ENCODE measurements at regions not wholly inside any gene's neighbourhood (a gene's known extent, or its start where the extent isn't known, plus 50 kb on each side); places are given as distances from the start of the nearest gene placed in this dataset.

DNA sequence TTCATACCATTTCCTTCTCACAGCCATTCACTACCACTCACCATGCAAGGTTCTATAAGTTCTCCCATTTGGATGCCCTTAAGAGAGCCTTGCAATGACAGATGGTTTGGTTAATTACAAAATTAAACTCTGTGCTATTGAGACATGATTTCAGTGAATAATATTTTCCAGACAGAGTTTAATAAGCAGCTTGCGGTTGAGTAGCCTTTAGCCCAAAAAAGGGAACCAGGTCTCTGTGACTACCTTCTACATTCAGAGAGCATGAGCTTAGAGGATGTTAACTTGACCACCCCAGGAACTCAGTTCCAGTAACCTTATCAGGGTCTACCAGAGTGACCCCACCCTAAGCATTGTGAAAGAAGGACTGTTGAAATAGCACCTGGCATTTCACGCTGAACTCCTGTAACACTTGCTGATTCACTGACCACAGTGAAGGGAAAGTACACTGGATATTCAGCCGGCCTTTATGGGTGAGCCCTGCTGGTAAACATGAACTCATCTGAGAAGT lies 1173.1 kb upstream of the ZEB2 start:
- DNase-seq: no peak

DNA sequence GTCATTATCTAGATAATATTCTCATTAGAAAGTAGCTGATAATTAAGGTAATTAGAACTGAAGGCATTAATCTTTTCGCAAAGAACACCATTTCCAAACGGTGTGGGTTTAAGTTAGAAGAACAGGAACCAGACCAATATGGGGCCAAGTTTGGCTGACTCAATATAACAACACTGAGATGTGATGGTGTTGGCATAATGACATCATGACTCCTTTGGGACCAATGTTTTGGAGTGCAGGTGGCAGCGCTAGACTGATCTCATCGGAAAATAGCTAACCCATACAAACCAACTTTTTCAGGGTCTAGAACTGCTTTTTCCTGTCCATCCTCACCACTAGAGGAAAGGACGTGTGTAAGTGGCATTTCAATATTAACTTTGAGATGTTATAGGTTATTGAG lies 1171.7 kb upstream of the ZEB2 start:
- DNase-seq: peak; percentile 8

DNA sequence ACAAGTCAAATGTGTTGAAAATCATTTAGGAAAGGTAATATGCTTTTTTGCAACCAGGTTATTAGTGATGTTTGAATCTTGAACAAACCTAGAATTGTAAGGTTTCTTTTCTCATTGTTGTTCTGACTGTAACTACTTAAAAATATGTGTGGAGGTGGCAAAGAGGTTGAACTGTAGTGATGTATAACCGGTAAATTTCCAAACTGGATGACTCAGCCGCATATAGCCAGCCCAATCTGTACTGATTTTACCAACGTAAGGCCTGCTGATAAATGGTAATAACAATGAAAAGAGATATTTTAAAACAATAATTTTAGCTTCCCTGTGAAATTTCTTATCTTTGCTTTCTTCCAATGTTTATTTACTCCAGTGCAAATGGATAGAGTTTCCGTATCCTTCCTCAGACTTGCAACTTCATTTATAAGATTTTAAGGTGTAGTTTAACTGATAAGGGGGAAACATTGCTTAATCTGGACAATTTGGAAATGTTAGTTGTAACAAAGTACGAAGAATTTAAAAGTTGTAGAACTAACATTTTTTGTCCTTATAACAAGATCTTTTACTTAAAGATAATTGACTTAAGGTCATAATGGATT lies 1170.4 kb upstream of the ZEB2 start:
- no peak for DNase-seq

DNA sequence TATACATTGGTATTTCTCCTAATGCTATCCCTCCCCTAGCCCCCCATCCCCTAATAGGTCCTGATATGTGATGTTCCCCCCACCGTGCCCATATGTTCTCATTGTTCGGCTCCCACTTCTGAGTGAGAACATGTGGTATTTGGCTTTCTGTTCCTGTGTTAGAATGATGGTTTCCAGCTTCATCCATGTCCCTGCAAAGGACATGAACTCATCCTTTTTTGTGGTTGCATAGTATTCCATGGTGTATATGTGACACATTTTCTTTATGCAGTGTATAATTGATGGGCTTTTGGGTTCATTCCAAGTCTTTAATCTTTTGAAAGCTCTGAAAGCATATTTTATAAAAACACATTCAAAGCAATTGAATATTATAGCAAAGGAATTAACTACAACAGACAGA lies 1169.4 kb upstream of the ZEB2 start:
- no peak for DNase-seq

DNA sequence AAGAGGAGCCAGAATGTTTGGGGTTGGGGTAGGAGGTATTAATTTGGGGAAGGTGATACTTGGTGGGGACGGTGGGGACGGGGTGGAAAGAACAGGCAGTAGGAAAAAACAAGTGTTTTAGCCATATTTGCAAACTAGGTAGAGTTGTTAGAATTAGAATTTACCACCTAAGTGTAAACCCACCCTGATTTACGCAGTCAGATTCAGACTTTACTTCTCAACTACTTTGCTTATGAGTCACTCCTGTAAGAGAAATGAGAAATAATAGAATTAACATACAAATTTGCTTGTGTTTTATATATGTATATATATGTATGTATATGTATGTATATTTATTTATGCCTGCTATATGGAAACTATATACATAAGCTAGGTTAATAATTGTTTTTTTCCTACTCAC lies 1168.2 kb upstream of the ZEB2 start:
- peak; percentile 42 for DNase-seq

DNA sequence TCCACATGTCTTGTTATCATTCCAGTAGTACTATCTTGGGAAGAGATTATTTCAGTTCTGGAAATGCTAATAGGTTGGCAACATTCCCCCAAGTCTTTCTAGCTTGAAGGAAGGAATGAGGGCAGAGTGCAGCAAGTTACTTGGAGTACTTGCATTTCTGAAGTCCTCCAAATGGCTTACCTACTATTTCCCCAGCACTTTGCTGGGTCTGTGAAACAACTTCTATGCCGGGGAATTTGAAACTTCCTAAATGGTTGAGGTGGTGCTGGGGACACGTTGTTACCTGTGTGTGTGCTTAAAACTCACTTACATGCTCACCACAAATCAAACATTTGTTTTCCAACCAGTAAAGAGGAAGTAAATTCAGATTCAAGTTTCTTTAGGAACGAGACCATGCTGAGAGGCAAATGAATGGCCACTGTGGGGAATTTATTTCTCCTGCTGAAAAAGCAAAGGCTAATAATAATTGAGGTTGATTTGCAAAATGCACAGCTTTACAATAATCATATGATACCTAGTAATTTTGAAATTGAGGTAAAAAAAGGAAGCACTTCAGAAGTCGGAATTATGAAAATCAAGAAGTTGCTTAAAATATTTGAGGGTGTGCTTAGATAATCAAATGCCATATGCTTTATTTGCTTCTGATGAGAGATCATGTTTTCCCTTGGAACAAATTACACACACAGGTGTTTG lies 1167.7 kb upstream of the ZEB2 start:
- DNase-seq: peak; percentile 28

DNA sequence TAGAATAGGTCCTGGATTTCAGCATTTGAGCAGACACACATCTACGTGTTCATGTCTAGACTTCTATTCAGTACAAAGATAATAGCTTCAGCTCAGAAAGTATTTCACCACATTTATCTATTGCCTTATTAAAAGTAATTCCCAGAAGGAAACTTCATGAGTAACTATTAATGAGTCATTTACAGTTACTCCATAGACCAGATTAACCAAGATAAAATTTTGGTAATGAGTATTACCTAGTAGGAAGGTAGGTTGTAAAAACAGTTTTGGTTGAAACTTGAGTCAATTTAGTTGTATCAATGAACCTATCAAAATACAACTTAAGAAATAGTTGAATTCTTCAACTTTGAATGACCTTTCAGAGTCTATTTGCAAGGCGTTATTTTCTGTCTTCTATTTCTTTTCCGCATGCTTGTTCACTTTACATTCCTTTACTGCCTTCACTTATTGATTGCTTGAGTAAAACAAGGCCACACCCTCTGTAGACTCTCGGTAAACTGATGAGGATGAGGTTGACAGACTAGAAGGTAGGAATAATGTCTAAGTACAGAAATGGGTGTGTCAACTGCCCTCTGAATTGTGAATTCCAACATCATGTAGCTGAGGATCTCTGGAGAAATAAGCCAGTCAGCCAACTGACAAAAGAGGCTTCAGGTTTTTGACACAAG lies 1165.6 kb upstream of the ZEB2 start:
- no peak for DNase-seq

DNA sequence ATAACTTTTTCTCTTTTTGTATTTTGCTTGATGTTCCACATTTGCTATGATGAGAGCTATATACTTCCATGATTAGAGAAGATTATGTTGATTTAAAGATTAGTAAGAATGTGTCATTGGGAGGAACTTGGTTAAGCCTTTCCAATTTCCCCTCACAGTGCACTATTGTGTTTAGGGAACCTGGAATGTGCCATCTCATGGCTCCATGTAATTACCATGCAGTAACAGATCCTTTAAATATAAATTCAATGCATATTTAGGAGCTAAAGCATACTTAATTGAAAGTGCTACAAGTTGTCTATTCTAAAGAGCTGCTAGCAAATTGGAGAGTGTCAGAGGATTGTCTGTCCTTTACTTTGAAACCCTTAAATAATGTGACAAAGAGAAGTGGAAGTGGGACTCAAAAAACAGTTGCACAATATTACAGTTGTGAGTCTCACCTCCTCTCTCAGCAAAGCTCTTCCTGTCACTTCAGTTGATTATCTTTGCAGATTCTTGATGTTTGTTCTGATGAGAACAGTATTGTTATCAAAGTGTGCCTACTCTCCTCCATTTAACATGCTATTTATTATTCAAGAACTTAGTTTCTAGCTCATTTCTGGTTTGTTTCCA lies 1162.7 kb upstream of the ZEB2 start:
- no peak for DNase-seq

DNA sequence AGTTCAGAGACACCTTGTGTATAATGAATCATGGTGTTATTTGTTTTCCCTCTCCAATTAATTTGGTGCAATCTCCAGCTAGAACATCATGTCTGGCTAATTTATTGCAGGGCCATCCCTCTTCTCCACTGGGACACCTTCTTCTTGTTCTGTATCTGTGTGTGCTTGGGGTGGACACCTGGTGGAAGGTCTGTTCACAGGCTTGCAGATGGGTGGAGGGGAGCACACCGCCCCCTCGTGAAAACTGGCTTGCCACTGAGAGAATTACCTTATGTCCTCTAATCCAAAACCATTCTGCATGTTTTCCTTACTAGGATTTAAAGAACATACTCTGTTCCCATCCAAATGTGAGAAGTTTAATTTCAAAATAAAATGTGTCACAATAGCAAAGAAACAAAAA lies 1160.4 kb upstream of the ZEB2 start:
- DNase-seq: no peak

DNA sequence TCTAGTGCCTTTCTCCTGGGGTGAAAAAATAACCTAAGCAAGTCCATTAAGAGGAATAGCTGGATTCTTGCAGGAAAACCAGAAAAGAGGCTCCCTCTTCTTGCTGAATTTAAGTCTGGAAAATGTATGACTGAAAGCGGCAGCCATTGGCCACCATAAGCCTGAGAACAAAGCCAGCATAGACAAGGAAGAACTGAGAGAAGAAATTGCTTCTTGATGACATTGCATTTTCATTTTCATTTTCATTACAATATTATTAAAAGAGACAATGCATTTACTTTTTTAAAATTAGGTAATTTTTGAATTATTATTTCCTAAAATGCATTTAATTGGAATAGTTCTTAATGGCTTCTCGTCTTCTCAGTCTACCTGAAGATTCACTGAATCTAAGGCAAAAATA lies 1157.5 kb upstream of the ZEB2 start:
- no peak for DNase-seq

DNA sequence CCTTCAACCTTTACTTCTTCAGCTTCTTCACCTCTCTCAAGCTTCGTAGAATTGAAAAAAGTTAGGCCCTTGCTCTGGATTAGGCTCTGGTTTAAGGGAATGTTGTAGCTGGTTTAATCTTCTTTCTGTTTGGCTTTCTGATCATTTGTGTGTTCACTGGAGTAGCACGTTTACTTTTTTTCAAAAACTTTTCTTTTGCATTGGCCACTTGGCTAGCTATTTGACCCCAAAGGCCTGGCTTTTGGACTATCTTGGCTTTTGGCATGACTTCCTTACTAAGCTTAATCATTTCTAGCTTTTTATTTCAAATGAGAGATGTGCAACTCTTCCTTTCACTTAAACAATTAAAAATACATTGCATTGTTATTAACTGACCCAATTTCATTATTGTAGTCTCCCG lies 1154.8 kb upstream of the ZEB2 start:
- no peak for DNase-seq

DNA sequence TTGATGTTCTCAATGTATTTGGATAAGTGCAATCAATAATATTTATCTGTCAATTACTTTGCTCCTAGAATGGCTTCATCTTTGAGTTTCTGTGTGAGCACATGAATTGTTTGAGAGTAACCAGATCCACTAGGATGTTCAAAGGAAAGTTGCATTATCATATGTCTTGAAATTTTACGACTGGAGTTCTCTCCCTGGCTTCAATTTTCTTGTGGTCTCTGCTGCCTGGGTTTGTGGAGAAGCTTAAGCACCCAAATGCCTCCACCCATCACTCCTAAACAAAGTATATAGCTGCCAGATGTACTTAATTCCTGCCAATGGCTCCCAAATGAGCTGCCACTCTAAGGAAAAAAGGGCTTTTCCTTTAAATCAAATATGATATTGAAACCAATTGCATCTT lies 1149.4 kb upstream of the ZEB2 start:
- no peak for DNase-seq

DNA sequence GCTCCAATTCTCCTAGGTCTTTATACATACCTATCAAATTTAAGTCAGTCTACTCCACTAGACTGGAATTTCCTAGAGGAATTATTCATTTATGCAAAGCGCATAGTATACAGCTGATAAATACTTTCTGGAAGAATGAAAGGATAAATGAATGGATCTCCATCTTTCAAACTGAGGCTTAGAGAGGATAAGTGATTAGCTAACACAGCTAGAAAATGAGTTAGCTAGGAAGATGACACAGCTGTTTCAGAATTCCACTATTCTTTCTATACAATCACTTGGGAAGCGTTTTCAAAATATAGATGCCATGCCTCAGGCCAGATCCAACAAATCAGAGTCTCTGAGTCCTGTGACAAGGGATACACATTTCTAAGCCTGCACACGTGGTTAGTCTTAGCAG lies 1146.6 kb upstream of the ZEB2 start:
- DNase-seq: no peak

DNA sequence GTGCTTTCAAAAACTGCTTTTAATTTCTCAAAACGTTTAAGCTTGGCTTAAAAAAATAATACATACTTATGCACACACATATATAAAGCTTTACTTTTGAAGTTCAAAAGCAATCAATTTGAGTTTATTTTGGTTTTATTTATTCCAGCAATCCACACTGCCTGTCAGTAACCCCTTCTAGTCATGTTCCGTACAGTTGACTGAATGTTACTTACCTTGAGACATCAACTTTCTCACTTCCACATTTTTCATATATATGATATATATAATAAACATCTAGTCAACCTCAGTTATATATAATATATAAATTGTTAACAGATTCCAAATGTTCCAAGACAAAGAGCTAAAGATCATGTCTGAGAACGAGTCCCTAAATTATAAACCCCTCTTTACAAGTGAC lies 1137.3 kb upstream of the ZEB2 start:
- DNase-seq: no peak

DNA sequence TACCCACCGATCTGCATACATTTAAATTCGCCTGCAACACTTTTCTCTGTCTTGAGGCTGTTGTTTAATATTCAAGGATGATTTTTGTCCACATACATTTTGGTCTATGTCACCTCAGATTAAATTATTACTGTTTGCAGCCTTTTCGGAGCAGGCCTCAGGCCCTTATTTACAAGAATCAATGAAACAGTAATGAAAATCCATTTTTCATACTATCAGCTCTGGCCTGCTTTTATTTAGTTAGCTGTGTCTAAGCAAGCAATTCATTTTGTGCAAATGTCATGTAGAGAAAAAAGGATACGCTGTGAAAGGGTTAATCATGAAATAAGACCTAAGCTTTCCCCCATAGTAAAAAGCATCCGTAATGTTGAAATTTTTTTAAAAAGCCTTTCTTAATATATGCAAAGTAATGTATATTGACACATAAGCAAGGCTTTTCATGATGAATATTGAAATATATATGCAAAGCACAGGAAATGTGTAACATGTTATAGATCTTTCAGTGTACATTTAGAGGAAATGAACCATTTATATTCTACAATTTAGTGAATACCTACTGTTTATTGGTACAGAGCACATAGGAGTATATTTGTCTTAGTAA lies 1135.3 kb upstream of the ZEB2 start:
- DNase-seq: no peak

DNA sequence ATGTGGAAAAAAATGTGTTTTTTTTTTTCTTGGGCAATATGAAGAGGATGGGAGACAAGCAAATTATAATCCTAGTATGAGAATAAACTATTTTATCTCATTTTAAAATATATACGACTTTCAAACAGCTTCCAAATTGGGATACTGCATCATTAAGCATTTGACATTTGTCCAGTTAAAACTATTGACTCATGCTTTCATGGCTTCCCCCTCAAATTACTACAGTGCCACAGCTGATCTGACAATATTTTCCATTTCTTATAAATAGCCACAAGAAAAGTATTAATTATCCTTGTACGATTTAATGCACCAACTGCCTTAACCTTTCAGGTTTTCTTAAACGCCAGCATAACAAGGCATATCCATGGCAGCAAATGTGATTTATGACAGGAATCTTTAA lies 1134.8 kb upstream of the ZEB2 start:
- no peak for DNase-seq

DNA sequence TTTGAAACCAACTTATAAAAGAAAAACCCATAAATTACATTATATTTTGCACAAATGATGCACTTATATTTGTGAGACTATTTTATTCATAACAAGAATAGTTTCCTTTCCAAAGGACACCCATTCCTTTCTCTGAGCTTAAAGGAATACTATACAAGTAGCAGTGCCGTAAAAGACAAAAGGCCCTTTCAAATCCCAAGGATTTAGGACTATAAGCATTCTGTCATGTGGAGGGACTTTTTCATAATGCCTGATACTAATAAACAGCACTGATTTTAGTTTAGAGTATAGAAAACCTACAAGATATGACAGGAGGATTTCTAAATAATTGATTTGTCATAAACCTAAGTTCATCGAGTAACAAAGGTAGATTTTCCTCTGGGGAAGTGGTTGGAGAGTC lies 1134.2 kb upstream of the ZEB2 start:
- DNase-seq: no peak

DNA sequence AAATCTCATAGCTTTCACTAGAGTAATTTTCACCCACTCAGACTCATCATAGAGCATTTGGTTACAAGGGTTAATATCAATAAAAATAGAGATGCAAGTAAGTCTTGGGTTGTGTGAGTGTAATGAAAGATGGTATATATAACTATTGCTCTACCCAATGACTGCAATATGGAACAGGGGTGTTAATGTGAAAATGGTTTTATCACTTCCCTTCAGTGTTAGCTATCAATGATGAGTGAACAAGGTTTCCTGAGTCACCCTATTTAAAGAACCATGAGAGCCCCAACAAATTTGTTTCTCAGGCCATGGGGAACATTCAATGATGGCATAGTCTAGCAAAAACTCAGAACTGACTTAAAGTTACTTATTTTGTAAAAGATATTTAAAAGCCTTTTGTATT lies 1133.6 kb upstream of the ZEB2 start:
- no peak for DNase-seq

DNA sequence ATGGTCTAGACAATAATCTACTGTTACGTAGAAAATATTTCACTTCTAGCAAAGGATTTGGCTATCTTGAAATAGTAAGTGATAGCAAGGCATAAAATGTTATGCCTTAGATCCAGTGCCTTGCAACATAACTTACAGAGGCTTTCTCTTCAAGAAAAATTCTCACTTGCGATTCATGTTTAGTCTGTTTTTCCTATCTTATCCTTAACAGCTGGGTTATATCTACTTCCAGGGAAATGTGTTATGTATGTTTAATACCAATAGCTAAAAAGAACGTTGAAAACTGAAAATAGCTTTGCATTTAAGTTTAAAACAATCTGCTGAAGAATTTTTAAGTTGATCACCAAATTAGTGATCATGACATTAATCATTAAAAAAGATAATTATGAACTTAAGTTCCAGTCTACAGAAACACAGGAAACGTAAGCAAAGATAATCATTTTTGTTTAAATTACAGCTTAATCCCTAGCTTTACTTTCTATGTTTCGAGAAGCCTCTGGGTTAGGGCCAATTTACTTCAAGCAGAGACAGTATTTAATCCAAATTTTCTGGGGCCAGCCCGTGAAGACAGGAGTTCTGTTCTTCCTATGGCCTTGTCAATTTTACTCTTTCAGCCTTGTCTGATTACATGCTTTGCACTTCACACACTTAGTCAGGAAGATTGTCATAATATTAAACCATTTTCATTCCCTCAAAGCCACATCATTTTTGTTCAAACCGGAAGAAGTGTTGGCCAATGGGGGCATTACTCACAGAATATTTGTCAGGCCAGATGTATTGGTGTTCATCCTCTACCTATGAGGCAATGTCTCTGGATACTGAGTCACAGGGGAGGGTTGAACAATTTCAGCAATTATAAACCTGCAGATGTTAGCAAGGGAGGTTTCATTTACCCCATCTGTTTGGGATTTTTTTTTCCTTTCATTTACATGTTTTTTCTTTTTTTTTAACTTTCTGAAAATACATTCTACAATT lies 1132.9 kb upstream of the ZEB2 start:
- peak; percentile 31 for DNase-seq

DNA sequence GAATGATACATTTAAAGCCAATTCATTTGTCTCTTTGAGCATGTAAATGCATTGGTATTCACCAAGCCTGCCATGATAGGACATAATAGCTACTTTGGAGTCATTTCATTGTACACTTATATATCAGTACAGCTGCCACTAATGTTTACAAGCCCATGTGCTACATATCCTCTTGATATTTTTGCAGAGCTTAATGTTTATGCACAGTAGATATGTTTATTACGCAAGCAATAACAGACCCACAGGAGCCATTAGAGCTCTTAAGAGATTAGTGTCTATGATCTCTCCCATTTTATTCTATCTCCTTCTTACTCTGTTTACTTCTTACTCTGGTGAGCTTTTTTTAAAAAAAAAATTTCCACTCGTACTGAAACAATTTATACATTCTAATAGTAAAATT lies 1132.1 kb upstream of the ZEB2 start:
- DNase-seq: no peak

DNA sequence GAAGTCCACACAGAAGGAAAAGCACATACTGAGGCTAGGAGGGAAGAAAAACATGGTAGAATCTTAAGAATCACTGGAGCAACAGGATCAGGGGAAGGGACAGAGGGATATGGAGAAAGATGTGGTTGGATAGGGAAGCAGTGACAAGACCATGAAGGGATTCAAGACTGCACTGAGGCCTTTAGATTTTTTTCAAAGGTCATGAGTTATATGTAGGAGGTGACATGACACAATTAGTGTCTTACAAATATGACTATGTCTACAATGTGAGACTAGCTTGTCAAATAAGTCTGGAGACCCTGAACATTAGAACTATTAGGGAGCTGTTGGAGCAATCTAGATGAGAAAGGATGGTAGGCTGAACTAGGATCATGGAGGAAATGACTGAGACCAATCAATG lies 1130.3 kb upstream of the ZEB2 start:
- no peak for DNase-seq

DNA sequence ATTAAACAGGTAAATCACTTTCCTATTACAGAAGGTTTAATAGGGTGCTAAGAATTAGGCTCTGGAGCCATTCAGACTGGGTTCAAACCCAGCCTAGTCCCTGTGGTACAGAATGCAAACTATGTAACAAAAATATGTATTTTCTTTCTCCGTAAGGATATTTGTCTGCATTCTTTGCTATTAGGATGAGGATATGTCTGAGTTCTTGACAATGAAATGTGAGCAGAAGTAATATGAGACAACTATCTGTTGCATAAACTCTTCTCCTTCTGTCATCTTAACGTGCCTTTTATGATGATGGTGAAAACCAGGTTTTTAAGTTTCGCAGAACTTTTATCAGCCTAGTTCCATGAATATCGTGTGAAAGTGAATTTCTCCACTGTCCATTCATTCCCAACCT lies 1129.1 kb upstream of the ZEB2 start:
- no peak for DNase-seq
